AG04449 (cell line): ENCODE measurements at regions not wholly inside any gene's neighbourhood (a gene's known extent, or its start where the extent isn't known, plus 50 kb on each side); places are given as distances from the start of the nearest gene placed in this dataset.
"Not testable (repeated sequence)": the region's sequence is repeated elsewhere in the genome, so short reads cannot be mapped to it uniquely, and the experiment has no call there.

ENCODE experiments used
- CTCF ChIA-PET: fragments of 350-600 bp; formaldehyde crosslinking; extraction: SDS; loops from one replicate; lab custom pipeline; 2021; ENCODE audit warnings: antibody characterized with exemption; lab: Yijun Ruan, JAX
- POLR2A ChIA-PET: fragments of 400-600, 350-600 bp; formaldehyde crosslinking; extraction: SDS; loops from one replicate; lab custom pipeline; 2020; ENCODE audit warnings: antibody characterized with exemption, inconsistent platforms; lab: Yijun Ruan, JAX
- DNase-seq: peaks from one replicate; pipeline ENCODE4 v3.0.0-alpha.2; 2010; ENCODE audit warnings: low read depth, low spot score
- H3K4me3 ChIP-seq: 2 replicates; pipeline ENCODE4 v1.5.1; 2011; ENCODE audit warnings: low read depth, mild to moderate bottlenecking, control low read depth, low read length
- CTCF ChIP-seq: IDR thresholded peaks from one replicate; pipeline ENCODE4 v1.5.1; 2011; ENCODE audit warnings: mild to moderate bottlenecking, moderate library complexity, low read length, control low read depth, inconsistent platforms; ENCODE audit not compliant: insufficient read depth; ENCODE audit errors: missing control alignments

GRCh38 chr14:84340938-84341337 lies 1189.0 kb upstream of the FLRT2 start:
- TF ChIP-seq CTCF = no peak
- no peak for DNase-seq
- POLR2A ChIA-PET = no interaction called here

GRCh38 chr14:84341867-84342266 lies 1188.1 kb upstream of the FLRT2 start:
- CTCF ChIA-PET, H3K4me3 ChIP-seq, DNase-seq, POLR2A ChIA-PET: not testable (repeated sequence)

More at GRCh38 chr14:84340938-84341337, 1189.0 kb upstream of the FLRT2 start:
- CTCF ChIA-PET = no interaction called here
- no peak overlapping the region for H3K4me3 ChIP-seq

GRCh38 chr14:84343656-84344055 lies 1186.3 kb upstream of the FLRT2 start:
- POLR2A ChIA-PET = no interaction called here
- H3K4me3 ChIP-seq = no peak overlapping the region
- no peak for TF ChIP-seq CTCF
- DNase-seq = no peak
- CTCF ChIA-PET = no interaction called here

- DNase-seq = no peak
- H3K4me3 ChIP-seq = no peak overlapping the region
- ChIA-PET CTCF (no interaction called here), POLR2A (no interaction called here)
- TF ChIP-seq CTCF = no peak
These were observed 1178.3 kb upstream of the FLRT2 start for GRCh38 chr14:84351646-84352045.

- ChIA-PET POLR2A (no interaction called here), CTCF (no interaction called here)
- TF ChIP-seq CTCF = no peak
- no peak for DNase-seq
- H3K4me3 ChIP-seq = no peak overlapping the region
These were observed 1168.5 kb upstream of the FLRT2 start for GRCh38 chr14:84361476-84361875.

- DNase-seq = no peak
- CTCF ChIA-PET = no interaction called here
- no peak for TF ChIP-seq CTCF
- POLR2A ChIA-PET = no interaction called here
- H3K4me3 ChIP-seq = no peak overlapping the region
These were observed 1154.7 kb upstream of the FLRT2 start for GRCh38 chr14:84375235-84375634.

GRCh38 chr14:84390010-84390409 lies 1139.9 kb upstream of the FLRT2 start:
- CTCF ChIA-PET = no interaction called here
- POLR2A ChIA-PET = no interaction called here
- no peak for DNase-seq

More at GRCh38 chr14:84390010-84390409, 1139.9 kb upstream of the FLRT2 start:
- no peak overlapping the region for H3K4me3 ChIP-seq
- no peak for TF ChIP-seq CTCF
